OCI-LY7 (cell line): ENCODE measurements at regions not wholly inside any gene's neighbourhood (a gene's known extent, or its start where the extent isn't known, plus 50 kb on each side); places are given as distances from the start of the nearest gene placed in this dataset.
"Not testable (repeated sequence)": the region's sequence is repeated elsewhere in the genome, so short reads cannot be mapped to it uniquely, and the experiment has no call there.

ENCODE experiments used
- EZH2phosphoT487 ChIP-seq: fragments of 200-600 bp; sonication (generic); IDR thresholded peaks from 2 replicates; pipeline ENCODE4 v1.6.1; 2018; ENCODE audit warnings: low read depth, borderline replicate concordance, mild to moderate bottlenecking, mixed run types, antibody characterized with exemption, low read length, moderate library complexity, mixed read lengths
- TF ChIP-seq, protein P1 (sequence below): fragments of 200-600 bp; sonication (generic); conservative IDR thresholded peaks from 2 replicates; pipeline ENCODE4 v1.5.1; 2014; ENCODE audit warnings: mild to moderate bottlenecking, antibody characterized with exemption, low read length, moderate library complexity, mixed read lengths

DNA sequence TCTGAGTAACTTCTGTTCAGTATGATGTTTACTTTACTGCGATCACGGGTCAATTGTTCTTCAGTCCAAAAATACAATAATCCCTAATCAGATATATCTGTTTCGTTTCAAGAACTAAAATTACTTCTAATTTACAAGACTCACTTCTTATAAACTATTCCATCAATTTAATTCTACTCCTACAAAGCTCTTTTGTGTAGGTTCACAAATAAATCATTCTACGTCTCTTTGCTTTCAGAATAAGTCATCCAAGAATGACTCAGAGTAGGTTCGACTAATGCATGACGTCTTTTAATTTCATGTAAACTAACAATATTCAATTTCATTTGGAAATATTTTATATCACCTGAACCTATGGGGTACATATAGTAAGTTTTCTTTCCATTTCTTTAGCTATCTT, 571.9 kb downstream of the PCDH11X start:
- TF ChIP-seq, protein P1, sequence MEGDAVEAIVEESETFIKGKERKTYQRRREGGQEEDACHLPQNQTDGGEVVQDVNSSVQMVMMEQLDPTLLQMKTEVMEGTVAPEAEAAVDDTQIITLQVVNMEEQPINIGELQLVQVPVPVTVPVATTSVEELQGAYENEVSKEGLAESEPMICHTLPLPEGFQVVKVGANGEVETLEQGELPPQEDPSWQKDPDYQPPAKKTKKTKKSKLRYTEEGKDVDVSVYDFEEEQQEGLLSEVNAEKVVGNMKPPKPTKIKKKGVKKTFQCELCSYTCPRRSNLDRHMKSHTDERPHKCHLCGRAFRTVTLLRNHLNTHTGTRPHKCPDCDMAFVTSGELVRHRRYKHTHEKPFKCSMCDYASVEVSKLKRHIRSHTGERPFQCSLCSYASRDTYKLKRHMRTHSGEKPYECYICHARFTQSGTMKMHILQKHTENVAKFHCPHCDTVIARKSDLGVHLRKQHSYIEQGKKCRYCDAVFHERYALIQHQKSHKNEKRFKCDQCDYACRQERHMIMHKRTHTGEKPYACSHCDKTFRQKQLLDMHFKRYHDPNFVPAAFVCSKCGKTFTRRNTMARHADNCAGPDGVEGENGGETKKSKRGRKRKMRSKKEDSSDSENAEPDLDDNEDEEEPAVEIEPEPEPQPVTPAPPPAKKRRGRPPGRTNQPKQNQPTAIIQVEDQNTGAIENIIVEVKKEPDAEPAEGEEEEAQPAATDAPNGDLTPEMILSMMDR = not testable (repeated sequence)
- not testable (repeated sequence) for TF ChIP-seq EZH2phosphoT487
